Loucy (cell line): ENCODE measurements at regions not wholly inside any gene's neighbourhood (a gene's known extent, or its start where the extent isn't known, plus 50 kb on each side); places are given as distances from the start of the nearest gene placed in this dataset.

ENCODE experiments used
- H2AFZ ChIP-seq: fragments of 200-600 bp; sonication (generic); 2 replicates; pipeline ENCODE4 v1.6.0; 2016; ENCODE audit warnings: antibody characterized with exemption, mild to moderate bottlenecking, low read length, moderate library complexity
- H3F3A ChIP-seq: fragments of 200-600 bp; 2 replicates; pipeline ENCODE4 v1.6.0; 2016; ENCODE audit warnings: antibody characterized with exemption, low read depth, mild to moderate bottlenecking
- H3K27me3 ChIP-seq: fragments of 200-600 bp; sonication (generic); 2 replicates; pipeline ENCODE4 v1.6.1; 2014; ENCODE audit warnings: low read length, mild to moderate bottlenecking; ENCODE audit not compliant: insufficient read depth, poor library complexity, severe bottlenecking
- H3K36me3 ChIP-seq: fragments of 200-600 bp; sonication (generic); 2 replicates; pipeline ENCODE4 v1.6.1; 2016; ENCODE audit warnings: low read length; ENCODE audit not compliant: insufficient read depth
- H3K4me1 ChIP-seq: fragments of 200-600 bp; sonication (generic); 2 replicates; pipeline ENCODE4 v1.5.1; 2014; ENCODE audit warnings: low read length, mild to moderate bottlenecking; ENCODE audit not compliant: insufficient read depth, poor library complexity, severe bottlenecking
- H3K4me2 ChIP-seq: fragments of 200-600 bp; sonication (generic); 2 replicates; pipeline ENCODE4 v1.6.0; 2014; ENCODE audit warnings: antibody characterized with exemption, low read length, low read depth, mild to moderate bottlenecking; ENCODE audit not compliant: poor library complexity, severe bottlenecking
- H3K4me3 ChIP-seq: fragments of 200-600 bp; sonication (generic); 2 replicates; pipeline ENCODE4 v1.5.1; 2014; ENCODE audit warnings: low read length, mild to moderate bottlenecking, mixed read lengths; ENCODE audit not compliant: poor library complexity, severe bottlenecking
- H3K79me2 ChIP-seq: fragments of 200-600 bp; sonication (generic); 2 replicates; pipeline ENCODE4 v1.6.1; 2014; ENCODE audit warnings: low read length; ENCODE audit not compliant: insufficient read depth
- H3K9ac ChIP-seq: fragments of 200-600 bp; sonication (generic); 2 replicates; pipeline ENCODE4 v1.6.0; 2014; ENCODE audit warnings: mild to moderate bottlenecking, low read depth, low read length, moderate library complexity; ENCODE audit not compliant: poor library complexity, severe bottlenecking
- H3K9me2 ChIP-seq: fragments of 200-600 bp; sonication (generic); replicated peaks from 2 replicates; pipeline ENCODE4 v1.6.1; 2016; ENCODE audit warnings: low read depth, low read length, mixed read lengths
- H3K9me3 ChIP-seq: fragments of 200-600 bp; sonication (generic); 2 replicates; pipeline ENCODE4 v1.6.1; 2014; ENCODE audit warnings: mild to moderate bottlenecking, antibody characterized with exemption, low read length, low read depth; ENCODE audit not compliant: insufficient read depth
- H4K20me1 ChIP-seq: fragments of 200-600 bp; sonication (generic); 2 replicates; pipeline ENCODE4 v1.6.0; 2014; ENCODE audit warnings: antibody characterized with exemption, low read length, mild to moderate bottlenecking; ENCODE audit not compliant: insufficient read depth, poor library complexity, severe bottlenecking
- EZH2phosphoT487 ChIP-seq: fragments of 200-600 bp; IDR thresholded peaks from 2 replicates; pipeline ENCODE4 v1.6.1; 2018; ENCODE audit warnings: antibody characterized with exemption, mild to moderate bottlenecking, moderate library complexity, borderline replicate concordance
- TF ChIP-seq, protein P1 (sequence below): fragments of 200-600 bp; sonication (generic); conservative IDR thresholded peaks from 2 replicates; pipeline ENCODE4 v1.5.1; 2014; ENCODE audit warnings: mild to moderate bottlenecking, antibody characterized with exemption, low read length

- no peak overlapping the region for H2AFZ ChIP-seq
Measured at GRCh38 chr1:224852901-224853568, 76.4 kb upstream of the DNAH14 start.

DNA sequence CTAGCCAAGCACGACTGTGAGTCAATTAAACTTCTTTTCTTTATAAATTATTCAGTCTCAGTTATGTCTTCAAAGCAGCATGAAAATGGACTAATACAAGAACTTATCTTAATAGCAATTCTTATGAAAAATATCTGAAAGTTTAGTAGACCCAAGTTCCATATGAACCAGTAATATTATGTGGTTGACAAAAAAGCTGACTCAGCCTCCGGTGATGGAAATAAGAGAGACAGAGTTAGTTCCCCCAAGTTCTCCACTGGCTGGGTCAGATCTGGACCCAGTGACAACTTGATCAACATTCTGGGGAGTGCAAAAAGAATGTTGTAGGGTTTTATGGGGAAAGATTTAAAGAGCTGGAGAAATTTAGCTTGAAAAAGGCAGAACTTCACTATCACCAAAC lies 72.5 kb upstream of the DNAH14 start:
- H3K4me3 ChIP-seq = no peak overlapping the region
- TF ChIP-seq, protein P1, sequence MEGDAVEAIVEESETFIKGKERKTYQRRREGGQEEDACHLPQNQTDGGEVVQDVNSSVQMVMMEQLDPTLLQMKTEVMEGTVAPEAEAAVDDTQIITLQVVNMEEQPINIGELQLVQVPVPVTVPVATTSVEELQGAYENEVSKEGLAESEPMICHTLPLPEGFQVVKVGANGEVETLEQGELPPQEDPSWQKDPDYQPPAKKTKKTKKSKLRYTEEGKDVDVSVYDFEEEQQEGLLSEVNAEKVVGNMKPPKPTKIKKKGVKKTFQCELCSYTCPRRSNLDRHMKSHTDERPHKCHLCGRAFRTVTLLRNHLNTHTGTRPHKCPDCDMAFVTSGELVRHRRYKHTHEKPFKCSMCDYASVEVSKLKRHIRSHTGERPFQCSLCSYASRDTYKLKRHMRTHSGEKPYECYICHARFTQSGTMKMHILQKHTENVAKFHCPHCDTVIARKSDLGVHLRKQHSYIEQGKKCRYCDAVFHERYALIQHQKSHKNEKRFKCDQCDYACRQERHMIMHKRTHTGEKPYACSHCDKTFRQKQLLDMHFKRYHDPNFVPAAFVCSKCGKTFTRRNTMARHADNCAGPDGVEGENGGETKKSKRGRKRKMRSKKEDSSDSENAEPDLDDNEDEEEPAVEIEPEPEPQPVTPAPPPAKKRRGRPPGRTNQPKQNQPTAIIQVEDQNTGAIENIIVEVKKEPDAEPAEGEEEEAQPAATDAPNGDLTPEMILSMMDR = no peak
- no peak for TF ChIP-seq EZH2phosphoT487
- H3K27me3 ChIP-seq = no peaks in the 10 kb centered on the region
- H3K9me3 ChIP-seq = no peaks in the 10 kb centered on the region
- no peak overlapping the region for H3K9ac ChIP-seq
- H3K4me2 ChIP-seq = no peak overlapping the region
- no peaks in the 10 kb centered on the region for H4K20me1 ChIP-seq
- no peaks in the 10 kb centered on the region for H3K4me1 ChIP-seq
- H3K9me2 ChIP-seq = no peaks in the 10 kb centered on the region
- no peaks in the 10 kb centered on the region for H3F3A ChIP-seq
- no peaks in the 10 kb centered on the region for H3K36me3 ChIP-seq
- H3K79me2 ChIP-seq = no peaks in the 10 kb centered on the region
- H2AFZ ChIP-seq = no peak overlapping the region

More at GRCh38 chr1:224852901-224853568, 76.4 kb upstream of the DNAH14 start:
- H3K9me3 ChIP-seq = no peaks in the 10 kb centered on the region
- no peaks in the 10 kb centered on the region for H3K27me3 ChIP-seq
- no peaks in the 10 kb centered on the region for H3K4me1 ChIP-seq
- TF ChIP-seq, protein P1 = peak; percentile 87
- TF ChIP-seq EZH2phosphoT487 = no peak
- H3K4me2 ChIP-seq = no peak overlapping the region
- H3F3A ChIP-seq = no peaks in the 10 kb centered on the region
- no peaks in the 10 kb centered on the region for H4K20me1 ChIP-seq
- no peak overlapping the region for H3K9ac ChIP-seq
- no peaks in the 10 kb centered on the region for H3K36me3 ChIP-seq
- H3K79me2 ChIP-seq = no peaks in the 10 kb centered on the region
- no peaks in the 10 kb centered on the region for H3K9me2 ChIP-seq
- H3K4me3 ChIP-seq = no peak overlapping the region

DNA sequence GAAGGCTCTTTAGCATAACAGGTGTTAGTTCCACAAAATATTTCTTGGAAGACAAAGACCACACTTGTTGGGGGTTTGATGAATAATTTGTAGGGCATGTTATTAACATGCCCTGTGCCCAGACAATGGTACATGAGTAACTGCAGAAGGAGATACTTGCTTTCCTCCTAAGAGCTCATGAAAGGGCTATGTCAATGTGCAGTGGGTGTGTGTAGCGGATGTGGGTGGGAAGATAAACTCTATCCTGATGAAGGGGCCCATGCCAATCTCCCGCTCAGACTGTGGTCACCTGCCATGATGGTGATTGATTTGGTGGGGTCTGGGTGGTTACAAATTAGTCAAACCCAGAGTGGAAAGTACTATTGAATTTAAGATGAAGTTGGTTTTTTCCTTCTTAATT lies 69.8 kb upstream of the DNAH14 start:
- Histone ChIP-seq H3F3A (no peaks in the 10 kb centered on the region), H4K20me1 (no peaks in the 10 kb centered on the region), H3K9ac (no peak overlapping the region), H3K4me3 (no peak overlapping the region), H3K4me2 (no peak overlapping the region), H3K27me3 (no peaks in the 10 kb centered on the region), H3K9me3 (no peaks in the 10 kb centered on the region), H2AFZ (no peak overlapping the region), H3K36me3 (no peaks in the 10 kb centered on the region), H3K79me2 (no peaks in the 10 kb centered on the region), H3K9me2 (no peaks in the 10 kb centered on the region), H3K4me1 (no peaks in the 10 kb centered on the region)
- no peak for TF ChIP-seq EZH2phosphoT487
- TF ChIP-seq, protein P1 = no peak
